ENCODE measurements at regions not wholly inside any gene's neighbourhood (a gene's known extent, or its start where the extent isn't known, plus 50 kb on each side); places are given as distances from the start of the nearest gene placed in this dataset.

DNA sequence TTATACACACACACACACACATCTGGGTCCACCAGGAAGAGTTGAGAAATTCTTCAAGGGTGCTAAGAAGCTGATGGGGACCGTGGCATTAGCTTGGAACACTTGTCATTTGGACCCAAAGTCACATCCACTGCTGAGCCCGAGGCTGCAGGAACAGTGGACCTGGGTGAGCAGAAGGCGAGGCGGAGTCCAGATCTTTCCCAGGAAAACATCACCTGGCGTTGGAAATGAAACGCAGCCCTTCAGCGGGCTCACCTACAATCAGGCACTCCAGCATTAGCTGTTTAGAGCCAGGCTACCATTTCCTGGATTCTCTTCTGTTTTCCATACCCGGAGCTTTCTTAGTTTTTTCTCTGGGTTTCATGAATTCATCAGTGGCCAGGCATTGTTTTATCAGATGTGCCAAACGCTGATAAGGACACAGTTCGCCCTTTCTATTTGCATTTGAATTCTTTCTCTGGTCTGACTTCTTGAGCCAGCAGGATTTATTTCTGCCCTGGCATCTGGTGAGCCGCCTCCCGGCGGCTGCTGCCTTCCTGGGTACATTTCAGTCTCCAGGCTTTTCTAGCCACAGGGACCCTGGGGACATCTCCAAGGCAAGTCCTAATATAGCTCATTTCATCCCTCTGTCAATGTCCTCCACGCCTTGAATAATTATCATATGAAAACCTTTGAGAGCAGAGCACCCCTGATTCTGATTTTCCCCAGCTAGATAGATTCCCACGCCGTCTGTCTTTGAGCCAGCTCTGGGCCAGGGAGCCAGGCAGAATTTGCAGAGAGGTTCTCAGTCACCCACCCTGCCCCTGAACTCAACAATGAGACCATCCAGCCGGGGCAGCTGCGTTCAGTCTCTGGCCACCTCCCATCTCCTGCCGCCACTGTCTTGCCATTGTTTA lies 170.9 kb downstream of the TTLL2 start:
- peak; percentile 7 for DNase-seq

DNA sequence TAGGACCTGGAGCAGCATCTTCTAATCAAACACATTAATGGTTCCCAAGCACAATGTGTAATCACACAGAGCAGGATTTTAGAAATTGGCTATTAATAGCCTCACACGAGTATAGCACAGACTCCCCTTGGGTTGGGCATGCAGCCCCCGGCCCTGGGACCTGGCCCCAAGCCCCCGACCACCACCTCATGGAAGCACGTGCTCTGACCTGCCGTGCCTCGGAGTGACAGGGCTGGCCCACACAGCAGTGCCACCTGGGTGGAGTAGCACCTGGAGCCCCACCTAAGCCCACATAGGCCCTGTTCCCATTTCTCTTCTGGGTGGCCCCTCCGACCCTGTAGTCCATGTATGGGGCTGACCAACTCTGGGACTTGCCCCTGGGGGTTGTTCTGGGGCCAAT lies 171.8 kb downstream of the TTLL2 start:
- DNase-seq: no peak

DNA sequence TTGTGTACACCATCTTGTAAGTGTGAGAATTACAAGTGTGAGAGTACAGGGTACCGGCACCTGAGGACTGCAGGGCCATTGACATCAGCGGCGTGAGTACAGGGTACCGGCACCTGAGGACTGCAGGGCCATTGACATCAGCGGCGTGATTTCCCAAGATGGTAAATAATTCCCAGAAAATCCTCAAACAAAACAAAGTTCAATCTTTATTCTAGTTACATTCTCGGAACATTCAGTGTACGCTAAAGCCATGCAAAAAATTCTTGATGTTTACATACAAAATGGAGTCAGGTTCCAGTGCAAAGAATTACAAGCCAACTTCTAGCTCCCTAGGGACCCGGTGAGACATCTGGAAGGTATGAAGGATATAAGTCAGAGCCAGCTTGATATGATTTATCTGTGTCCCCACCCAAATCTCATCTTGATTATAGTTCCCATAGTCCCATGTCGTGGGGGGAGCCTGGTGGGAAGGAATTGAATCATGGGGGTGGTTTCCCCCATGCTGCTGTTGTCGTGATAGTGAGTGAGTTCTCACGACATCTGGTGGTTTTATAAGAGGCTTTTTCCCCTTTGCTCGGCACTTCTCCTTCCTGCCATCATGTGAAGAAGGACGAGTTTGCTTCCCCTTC lies 172.7 kb downstream of the TTLL2 start:
- no peak for DNase-seq

DNA sequence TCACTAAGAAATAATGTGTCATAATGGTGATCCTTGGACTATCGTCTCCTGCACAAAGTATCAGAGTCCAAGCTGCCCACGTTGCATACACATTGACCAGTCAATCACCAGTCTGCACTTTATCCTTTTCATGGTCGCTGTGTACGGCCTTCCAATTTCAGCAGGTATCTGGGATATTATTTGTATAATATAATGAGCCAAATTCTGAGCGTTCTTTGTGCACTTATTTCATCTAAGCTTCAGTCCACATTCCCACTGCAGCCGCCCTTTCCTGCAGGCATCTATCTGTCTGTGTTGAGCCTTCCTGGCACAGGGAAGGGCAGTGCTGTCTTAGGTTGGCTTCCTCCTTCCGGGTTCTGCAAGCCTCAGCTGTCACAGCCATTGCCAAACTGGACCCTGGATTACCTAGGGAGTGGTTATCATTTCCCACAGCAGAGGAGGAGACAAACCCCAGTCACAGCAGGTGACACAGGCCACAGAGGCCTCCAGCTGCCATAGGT lies 174.3 kb downstream of the TTLL2 start:
- no peak for DNase-seq

DNA sequence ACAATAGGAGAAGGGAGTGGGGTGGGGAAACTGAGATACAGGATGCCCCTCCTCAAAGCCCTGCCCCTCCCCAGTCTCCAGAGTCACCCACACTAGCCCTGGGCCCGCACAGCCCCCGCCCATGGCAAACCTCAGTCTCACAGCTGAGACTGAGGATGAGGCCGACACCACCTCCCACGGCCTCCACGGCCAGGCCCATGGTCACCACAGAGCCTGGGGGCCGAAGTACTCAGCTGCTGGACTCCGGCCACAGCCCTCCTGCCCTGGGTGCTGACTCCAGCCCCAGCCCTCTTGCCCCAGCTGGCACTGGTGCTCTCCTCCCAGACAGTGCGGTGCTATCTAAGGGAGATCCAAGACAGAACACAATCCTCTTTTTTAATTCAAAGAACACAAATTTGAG lies 176.1 kb downstream of the TTLL2 start:
- DNase-seq: no peak

DNA sequence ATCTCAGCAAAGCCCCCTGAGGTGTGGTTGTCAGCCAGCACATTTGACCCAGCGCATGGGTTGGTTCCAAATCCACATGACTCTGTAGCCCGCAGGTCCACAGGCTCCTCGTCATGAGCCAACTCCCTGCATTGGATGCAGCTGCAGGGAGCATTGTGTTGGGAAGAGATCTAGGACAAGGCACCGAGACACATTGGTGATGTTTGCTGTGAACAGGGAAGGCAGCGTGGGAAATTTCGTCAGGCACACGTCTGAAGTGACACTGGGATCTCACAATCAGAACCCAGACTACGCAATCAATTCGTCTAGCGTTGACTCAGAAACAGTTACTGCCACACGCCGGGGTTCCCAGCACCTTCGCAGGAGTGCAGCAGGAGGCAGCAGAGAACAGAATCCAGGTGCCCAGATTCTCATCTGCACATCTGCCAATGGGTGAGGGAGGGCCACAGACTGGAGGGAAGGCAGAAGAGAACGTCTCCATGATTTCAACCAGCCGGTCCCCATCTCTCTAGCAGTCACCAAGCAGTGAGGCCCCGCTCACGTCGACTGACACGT lies 177.0 kb downstream of the TTLL2 start:
- DNase-seq: peak; percentile 14

DNA sequence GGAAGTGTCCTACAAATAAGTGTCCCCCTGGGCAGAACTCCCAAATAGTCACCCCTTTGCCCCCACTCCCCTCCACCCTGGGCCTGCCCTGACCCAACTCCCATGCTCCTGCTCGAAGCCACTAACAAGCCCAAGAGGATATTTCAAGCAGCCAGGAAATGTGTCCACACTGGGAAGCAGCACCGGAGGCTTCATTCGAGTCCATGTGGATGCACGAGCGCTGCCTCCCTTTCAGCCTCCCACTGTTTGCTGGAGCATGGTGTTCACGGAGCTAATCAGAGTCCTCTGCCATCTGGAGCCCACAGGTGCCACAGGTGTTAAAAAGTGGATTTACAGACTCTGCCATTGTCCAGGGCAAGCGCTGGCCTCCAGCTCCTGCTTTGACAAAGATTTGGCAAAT lies 177.6 kb downstream of the TTLL2 start:
- DNase-seq: no peak

DNA sequence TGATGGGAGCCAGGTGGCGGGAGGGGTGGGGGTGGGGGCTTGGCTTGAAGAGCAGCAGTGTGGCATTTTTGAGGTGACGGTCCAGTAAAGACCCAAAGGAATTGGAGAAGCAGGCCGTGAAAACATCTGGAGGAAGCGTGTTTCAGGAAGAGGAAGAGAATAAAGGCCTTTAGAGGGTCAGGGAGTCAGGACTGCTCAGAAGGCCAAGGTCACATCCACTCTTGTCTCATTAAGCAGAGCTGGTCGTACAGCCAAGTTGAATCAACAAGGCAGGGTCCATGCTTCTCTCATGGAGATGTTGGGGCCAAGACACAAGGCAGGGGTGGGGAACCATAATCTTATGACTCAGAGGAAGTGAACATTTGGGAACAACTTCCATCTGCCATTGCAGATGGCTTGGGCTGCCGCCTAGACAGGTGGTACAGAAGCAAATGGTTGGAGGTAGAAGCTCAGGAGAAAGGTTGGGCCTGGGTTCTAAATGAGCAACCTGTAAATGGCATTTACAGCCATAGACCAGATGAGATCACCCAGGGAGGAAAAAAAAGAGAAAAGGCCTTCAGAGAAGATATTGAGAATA lies 179.6 kb downstream of the TTLL2 start:
- no peak for DNase-seq

DNA sequence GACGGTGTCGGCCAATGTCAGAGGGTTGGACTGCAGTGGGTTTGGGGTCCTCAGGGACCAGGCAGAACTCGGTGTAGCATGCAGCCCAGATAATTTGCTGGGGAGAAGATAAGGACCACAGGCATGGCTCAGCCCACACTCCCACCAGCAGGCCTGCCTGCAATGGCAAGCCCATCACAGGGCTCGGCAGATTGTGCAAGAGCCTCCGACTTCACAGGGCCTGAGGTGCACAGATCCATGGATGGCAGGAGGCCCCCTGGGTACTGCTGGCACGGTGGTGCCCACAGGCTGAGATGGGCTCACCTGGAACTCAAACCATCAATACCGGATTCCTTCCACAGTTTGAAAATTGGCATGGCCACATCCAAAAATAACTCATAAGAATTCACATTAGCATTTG lies 180.3 kb downstream of the TTLL2 start:
- no peak for DNase-seq

DNA sequence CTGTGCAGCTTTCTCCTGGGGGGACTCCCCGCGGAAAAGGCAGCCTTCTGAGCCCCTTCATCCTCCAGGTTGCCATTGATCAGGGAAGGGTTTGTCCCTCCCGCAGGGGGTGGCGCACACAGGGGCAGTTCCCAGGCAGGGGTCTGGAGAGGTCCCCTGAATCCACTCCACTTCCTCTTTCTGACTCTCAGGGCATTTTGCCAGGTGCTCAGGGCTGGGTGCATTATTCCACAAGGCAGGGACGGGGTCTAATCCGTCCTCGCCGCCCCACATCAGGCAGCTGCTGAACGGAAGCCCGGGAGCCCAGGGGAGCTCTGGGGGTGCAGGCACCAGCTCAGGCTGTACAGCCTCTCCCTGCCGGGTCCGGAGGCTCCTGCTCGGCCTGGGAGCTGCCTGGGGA lies 180.9 kb downstream of the TTLL2 start:
- no peak for DNase-seq

DNA sequence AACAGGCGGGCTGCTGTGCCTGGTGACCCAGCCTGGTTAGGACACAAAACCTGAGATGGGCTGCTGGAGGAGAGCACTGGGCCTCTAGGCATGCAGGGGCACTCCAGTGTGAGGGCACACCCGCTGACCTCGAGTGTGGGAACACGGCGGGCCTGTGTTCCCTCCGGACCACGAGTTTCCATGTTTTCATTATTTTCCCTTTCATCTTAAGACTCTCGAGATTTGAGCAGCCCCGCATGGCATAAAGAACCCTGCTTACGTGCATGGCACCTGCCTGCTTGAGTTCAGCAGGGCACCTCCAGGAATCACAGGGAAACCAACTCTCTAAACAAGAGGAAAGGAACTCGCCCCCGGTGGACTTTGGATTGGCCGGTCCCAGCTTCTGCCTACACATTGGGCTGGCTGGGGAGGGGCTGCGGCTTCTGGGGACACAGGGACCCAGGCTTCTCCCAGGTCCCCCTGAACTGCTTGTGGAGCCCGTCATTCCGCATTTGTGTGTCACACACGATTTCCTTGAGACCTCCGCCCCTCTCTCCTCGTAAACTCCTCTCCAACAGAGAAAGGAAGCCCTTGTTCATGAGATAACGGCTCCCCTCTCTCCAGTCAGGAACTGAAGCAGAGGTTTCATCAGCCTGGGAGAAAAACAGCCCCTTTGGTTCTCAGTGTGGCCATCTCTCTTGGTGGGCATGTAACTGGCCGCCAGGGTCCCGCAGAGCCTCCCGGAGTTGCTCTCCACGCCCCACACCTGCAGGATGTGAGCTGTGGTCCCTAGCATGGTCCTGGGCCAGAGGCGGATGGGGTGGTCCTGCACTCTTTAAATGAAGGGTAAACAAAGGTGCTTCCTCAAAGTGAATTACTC lies 181.8 kb downstream of the TTLL2 start:
- no peak for DNase-seq

DNA sequence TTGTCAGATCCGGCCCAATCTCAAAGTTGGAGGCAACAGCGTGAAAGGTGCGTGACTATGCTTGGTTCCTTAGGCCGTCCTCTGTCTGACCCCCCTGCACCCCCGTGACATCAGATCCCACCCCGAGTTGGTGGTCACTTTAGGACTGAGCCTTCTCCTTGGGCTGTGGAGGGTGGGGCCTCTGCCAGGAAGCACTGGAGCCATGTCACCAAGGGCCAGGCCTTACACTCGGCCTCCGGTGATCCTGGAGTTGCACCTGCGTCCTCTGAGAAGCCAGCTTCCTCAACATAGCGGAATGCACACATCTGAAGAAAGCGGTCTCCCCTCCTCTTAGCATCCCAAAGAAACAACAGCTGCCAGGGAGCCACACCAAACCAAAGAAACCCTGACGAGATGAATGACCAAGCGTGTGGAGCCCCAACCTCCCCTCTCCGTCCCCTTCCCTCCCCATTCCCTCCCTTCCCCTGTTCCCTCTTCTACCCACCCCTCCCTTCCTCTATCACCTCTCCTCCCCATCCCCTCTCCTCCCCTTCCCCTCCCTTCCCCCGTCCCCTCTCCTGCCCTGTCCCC lies 182.6 kb downstream of the TTLL2 start:
- no peak for DNase-seq

DNA sequence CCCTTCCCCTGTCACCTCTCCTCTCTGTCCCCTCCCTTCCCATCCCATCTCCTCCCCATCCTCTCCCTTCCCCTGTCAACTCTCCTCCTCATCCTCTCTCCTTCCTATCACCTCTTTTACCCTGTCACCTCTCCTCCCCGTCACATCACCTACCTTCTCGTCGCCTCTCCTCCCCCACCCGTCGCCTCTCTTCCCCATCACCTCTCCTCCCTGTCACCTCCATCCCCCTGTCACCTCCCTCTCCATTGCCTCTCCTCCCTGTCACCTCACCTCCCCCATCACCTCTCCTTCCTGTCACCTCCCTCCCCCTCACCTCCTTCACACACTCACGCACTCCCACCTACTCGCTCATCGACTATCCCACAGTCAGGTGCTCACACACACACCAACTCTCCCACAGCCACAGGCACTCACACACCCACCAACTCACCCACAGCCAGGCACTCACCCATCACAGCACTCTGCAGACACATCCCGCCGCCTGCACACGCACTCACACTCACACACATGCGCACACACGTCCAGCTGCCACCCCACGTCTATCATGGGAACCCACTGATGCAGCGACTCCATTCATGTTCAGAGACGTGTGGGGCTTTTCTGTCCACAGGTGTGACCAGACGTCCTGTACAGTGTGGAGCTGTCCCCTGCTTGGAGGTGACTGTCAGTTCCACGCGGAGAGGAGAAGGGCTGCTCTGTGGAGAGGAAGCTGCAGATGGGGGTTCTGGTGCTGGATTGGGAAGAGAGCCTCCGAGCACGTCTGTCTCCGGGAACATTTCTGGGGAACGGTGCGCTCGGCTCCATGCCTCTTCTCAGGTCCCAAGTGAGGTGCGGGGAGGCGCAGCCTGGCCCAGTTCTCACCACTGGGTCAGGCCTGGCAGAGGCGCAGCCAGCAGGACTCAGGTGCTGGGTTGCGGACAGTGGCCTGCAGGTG lies 184.3 kb downstream of the TTLL2 start:
- DNase-seq: no peak

DNA sequence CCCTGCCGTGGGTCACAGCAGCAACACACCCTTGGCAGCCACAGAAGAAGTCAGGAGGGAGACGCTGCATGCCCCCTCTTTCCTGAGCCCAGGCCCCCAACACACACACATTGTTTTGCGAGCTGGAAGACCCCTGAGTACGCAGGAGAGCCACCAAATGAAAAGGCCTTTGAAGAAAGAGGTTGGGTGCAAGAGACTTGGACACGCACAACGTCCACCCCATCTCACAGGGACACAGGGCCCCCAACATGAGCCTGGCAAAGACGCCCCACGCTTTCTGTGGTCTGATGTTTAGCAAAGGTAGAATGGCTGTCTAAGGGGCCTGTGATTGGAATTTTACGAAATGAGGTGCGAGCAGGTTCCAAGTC lies 185.0 kb downstream of the TTLL2 start:
- no peak for DNase-seq

DNA sequence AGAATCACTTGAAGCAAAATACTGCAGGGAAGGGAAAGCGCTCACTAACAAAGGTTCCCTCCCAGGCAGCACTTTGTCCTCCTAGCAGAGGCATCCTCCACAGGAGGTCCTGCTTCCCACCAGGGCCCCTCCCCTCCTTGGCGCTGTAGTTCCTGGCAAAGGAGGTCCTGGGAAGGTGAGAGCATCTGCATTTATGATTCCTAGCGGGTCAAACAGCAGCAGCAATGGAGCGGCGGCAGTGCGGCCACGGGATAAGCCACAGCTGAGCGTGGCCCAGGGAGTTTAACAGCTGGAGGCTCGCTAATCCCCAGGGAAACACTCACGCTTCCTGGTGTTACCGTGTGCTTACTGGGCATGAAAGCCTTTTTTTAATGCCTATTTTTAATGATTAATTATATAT lies 185.8 kb downstream of the TTLL2 start:
- DNase-seq: no peak

DNA sequence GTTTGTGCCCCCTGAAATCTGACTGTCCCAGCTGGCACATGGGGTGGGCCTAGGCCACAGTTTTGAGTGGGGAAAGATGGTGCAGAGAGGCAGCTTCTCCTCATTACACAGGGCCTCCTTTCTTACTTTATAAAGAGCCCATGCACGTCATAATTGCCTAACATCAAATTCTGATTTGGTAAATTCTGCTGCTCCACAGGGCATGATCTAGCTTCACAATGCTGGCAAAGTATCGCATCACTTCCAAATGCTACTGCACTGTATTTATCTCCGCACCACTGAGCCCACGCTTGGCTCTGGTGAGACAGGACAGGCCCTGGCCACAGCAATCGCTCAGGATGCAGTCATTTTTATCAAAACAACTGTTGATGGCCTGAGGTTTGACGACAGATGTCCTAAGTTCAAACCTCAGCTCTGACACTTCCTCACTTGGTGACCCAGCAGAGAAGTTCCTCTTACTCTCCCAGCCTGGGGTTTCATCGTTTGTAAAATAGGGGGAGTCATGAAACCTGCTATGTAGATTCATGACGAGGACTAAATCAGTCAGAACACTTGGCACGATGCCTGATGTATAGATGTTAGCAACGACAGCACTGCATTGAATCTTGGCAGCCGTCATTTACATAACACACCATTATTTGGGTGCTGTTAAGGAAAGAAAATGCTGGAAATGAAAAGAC lies 187.9 kb downstream of the TTLL2 start:
- no peak for DNase-seq

DNA sequence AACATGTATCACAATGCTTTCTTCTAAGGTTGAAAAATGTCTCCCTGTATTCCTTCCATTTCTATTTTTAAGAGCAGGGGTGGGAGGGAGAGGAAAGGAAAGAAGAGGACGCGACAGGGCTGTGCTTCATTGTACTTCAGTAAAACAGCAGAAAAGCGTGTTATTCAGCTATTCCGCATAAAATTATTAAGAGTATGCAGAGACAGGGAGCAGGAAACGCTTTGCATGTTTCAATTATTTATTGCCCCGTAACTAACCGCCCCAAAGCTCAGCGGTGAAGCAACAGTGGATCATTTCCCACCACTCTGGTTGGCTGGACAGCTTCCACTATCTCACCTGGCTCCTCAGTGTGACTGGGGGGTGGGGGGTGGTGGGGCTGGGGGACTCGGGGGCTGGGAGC lies 188.9 kb downstream of the TTLL2 start:
- DNase-seq: no peak

DNA sequence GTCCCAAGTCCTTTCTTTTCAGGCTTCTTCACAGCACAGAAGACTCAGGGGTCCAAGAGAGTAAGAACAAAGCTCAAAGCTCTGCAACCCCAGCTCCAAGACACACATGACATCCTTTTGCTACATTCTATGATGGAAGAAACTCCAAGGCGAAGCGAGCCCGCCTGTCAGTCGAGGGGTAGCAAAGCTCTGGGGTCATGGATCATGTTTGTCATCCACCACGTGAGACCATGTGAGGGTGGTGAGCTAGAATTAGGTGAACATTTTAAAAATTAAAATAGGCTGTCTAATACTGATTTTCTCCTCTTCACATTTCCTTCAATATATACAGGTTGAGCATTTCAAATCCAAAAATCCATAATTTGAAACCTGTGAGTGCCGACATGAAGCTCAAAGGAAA lies 189.6 kb downstream of the TTLL2 start:
- no peak for DNase-seq

DNA sequence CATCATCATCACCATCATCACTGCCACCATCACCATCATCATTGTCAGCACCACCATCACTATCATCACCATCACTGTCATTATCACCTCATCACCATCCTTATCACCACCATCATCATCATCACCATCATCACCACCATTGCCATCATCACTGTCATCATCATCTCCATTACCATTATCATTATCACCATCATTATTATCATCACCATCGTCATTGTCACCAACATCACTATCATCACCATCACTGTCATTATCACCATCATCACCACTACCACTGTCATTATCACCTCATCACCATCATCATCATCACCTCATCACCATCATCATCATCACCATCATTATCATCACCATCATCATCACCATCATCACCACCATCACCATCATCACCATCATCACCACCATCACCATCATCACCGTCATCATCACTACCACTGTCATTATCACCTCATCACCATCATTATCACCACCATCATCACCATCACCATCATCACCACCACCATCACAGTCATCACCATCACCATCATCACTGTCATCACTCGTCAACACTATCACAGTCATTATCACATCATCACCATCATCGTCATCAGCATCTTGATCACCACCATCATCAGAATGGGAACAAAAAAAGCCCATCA lies 191.1 kb downstream of the TTLL2 start:
- no peak for DNase-seq

DNA sequence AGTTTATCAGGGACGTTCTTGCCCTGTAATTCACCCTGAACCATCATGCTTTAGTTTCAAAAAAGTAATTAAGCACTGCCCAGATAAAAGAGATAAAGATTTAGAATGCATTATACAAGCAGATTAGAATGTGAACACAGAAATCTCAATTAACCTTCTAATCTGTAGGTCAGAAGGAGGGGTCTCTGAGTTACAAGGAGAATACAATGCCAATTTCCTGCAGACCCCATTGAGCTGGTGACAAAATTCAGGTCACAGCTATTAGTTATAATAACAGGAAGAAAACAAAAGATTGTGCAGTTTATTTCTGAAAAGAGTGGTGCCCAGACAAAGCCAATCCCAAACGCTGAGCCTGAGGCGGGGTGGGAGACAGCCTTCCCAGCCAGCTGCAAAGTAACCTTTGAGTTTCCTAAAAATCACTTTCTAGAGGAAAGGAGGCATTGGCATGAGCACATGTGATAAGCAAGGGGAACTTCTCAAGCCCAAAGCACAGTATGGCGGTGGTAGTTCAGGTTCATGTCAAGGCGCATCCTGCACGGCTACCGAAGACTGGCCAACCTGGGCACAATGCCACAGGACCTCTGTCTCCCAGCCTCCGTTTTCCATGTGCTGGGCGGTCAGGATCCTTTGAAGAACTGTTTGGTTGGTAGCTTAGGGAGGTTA lies 192.5 kb downstream of the TTLL2 start:
- DNase-seq: no peak

Data from NCI-H69 (cell line).